GM21786 (cell line): ENCODE measurements at regions not wholly inside any gene's neighbourhood (a gene's known extent, or its start where the extent isn't known, plus 50 kb on each side); places are given as distances from the start of the nearest gene placed in this dataset.

Source experiments
- ATAC-seq: cut with Tn5 transposase; IDR thresholded peaks from one replicate; pipeline ENCODE4 v1.9.1; 2021; ENCODE audit not compliant: unreplicated experiment

DNA sequence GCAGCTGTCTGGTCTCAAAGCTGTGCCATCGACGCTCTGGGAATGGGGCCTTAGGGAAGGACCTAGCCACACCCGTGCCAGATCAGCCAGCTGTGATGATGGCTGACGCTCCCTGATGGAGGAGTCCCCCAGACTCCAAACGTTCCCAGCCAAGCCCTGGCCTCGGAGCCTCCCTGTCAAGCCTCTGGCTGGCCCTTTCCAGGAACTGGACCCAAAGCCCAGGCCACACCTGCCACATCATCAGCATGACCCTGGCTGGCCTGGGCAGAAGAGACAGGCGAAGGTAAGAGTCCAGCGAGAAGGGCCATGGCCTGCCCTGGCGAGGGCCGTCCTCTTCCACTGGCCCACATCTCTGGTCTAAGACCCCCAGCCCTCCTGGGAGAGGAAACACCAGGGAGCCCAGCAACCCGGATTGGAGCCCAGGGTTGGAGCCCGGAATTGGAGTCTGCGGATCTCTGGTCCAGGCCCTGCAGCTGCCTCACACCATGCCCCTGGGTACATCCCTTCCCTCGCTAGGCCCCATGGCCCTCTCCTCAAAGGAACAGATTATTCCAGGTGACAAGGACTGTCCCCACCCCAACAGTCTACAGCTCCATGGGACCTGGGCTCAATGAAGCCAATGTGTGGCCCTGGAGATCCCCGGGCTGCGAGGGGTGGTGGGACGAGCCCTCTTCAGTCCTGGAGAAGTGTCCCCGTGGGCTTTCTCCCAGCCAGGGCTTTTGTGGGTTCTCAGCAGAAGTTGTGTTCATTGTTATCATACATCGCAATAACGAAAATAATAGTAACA, 105.1 kb upstream of the TNRC6C start:
- no peak for ATAC-seq

DNA sequence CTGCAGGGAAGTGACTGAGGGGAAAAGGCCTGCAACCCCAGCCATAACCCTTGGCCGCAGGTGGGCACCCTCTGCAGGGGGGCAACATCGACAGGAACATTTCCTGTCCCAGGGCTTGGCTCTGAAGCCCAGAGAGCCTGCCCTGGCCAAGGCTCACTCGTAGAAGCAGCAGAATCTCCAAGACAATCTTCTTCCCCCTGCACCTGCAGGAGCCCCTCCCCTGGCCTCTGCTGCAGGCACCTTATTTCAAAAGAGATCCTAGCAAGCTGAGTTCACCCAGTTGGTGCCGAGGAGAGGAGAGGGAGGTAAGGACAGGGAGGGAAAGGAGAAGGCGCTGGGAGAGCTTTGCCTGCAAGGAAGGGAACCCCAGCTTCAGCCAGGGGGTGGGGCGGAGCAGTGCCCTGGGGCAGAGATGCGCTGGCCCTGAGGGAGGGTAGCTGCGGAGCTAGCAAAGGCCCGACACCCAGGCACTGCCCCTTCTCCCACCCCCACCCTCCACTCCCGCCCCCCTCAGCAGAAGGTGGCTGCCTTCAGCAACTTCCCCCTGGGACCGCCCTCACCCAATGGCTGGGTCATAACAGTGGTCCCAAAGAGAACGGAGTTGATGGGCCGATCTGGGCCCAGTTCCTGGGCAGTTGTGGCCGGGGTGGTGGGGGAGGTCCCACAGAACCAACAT, 104.3 kb upstream of the TNRC6C start:
- no peak for ATAC-seq

DNA sequence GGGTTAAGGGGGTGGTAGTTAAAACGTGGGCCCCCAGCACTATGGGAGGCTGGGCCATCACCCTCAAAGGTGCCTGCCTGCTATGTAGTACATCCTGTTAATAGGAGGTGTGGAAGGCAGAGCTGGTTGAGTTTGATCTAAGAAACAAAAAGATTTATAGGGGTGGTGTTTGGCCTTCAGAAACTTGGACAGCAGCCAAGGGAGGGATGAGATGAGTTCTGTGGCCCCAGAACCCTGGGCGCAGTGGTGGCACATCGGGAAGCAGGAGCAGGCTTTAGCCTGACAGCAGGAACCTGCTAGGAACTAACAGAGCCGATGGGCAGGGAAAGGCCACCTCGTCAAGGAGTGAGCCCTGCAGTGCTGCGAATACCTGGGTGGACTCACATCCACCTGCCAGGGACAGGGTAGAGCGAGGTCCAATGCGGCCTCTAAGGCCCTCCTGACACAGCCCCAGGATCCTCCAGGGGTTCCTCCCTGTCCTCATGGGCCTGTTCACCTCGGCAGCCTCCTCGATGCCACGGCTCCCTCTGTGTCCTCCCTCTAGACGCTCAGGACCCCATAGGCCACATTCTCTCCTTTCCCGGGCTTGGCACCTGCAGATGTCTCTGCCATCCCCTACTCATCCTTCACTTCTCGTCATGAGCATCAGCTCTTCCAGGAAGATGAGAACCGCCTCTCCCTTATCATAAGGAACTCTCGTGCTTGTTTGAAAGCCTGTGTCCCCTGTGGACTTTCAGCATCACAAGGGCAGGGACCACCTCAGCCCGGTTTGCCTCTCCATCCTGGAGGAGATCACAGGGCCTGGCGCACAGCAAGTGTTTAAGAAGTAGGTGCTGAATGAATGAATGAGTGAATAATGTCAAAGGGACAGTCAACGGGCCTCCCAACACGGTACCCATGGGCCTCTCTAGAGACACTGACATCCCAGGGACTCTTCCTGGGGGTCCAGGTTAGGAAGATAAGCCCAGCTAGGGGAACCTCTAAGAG, 103.5 kb upstream of the TNRC6C start:
- ATAC-seq, result no peak

DNA sequence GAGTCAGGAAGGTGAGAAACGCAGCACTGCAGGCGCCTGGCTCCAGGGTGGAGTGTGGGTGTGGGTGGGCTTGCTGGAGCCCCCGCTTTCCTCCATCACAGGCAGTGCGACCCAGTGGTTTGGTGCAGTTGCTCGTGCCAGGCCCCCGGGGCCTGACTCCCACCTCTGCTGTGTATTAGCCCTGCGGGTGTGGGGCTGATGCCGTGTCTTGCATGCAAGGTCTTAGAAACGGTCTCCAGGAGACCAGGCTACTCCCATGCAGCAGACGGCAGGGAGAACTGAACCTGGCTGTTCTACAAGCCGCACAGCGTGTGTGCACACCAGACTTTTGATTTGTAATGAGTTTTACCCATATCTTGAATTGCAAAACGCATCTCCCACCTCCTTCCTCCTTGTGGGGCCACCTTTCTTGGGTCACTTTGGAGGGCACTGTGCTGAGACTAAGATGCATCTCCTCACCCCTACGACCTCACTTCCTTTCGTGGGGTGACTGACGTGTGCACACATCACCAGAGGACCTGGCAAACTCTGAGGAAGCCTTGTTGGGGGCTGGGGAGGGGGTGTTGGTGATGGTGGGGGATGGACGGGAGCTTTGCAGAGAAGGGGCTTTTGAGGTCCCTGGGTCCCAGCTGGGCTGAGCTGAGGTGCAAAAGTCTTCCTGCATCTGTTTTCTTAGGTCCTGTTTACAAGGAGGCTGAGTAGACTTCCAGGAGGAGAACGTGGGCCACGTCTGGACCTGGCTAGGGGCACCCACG, 101.8 kb upstream of the TNRC6C start:
- ATAC-seq, result no peak

DNA sequence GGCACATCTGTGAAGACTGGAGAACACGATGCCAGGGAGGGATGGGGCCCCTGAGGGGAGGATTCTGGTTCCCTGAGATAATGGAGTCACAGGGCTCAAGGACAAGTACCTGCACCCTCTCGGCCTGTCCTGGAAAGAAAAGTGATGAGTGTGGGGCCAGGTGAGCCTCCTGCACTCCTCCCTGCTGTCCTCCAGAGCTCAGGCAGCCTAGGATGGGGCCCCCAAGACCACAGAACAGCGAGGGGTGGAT, 101.3 kb upstream of the TNRC6C start:
- no peak for ATAC-seq

DNA sequence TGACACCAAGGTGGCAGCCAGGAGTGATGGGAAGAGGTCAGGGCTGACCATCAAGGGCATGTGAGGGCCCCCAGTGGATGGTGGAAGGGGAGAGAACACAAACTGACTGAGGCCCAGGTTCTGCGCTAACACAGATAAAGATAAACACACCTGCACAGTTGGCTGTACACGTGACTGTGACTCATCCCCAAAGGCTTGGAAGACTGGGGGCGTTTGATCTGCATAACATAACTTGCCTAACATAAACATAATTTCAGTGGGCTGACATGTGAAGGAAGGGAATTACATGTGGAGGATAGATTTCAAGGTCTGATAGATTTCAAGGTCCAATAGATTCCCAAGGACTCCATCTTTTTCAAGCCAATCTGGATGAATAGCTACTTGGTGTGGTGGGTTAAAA, 100.9 kb upstream of the TNRC6C start:
- ATAC-seq, result no peak

DNA sequence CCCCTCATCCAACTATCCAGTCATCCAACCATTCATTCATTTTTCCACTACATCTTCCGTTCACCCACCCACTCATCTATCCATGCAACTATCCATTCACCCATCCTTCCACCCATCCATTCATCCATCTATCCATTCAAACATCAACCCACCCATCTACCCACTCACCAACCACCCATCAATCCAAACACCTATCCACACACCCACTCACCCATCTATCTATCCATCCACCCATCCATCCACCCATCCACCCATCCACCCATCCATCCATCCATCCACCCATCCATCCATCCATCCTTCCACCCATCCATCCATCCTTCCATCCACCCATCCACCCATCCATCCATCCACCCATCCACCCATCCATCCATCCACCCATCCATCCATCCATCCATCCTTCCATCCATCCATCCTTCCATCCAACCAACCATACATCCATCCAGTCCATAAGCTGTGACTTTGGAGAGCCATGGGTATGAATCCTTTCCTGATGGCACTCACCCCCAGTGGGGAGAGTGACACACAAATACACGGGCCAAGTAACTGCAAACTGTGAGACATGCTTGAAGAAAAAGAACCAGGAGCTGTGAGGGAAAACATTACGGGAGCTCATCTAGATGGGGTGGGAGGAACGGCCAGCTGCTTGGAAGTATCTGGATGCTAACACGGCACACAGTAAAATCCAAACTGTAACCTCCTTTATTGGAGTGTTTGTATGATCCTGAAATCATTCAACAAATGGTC, 100.0 kb upstream of the TNRC6C start:
- ATAC-seq, result no peak

DNA sequence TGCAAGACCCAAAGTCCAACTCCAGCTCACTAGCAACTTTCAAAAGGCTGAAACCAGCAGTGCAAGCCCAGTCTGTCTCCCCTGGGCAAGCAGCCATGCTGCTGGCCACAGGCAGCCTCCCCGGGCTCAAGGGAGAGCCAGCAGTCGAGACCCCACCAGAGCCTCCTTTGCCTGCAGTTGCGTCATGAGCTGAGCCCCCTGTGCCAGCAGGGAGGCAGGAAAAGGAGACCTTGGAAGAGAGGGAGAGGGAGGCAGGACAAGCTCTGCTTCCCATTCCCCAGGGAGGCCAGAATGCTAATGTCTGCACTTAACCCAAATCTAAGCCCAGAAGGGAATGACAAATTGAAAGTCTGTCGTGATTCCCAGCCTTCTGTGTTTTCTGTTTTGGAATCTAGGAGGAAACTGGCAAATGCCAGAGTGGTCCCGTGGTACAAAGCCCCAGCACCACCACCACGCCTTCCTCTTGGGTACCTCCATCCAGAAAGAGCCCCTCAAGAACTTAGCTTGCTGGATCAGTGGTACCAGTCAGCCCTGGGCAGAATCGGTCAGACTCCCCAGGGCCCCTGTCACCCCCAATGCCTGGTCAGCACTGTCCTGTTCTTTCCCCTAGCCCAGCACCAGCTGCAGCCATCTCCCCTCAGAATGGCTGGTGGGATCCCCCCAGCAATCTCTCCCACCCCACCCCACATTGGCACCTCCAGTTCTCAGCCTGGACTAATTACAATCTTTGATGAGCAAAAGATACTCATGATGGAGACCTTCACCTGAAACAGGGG, 99.3 kb upstream of the TNRC6C start:
- ATAC-seq, result no peak

DNA sequence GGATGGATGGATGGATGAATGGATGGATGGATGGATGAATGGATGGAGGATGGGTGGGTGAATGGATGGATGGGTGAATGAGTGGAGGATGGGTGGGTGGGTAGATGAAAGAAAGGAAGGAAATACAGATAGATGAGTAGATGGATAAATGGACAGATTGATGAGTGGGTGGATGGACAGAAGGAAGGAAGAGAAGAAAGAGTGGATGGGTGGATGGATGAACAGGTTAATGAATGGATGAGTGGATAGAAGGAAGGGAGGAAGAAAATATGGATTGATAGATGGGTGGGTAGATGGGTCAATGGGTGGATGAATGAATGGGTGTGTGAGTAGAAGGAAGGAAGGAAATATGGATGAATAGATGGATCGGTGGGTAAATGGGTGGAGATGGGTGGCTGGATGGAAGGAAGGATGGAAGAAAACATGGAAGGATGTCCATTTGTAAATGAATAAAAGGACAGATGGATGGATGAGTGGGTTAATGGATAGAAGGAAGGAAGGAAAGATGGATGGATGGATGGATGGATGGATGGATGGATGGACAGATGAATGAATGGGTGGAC, 97.3 kb upstream of the TNRC6C start:
- ATAC-seq, result no peak

DNA sequence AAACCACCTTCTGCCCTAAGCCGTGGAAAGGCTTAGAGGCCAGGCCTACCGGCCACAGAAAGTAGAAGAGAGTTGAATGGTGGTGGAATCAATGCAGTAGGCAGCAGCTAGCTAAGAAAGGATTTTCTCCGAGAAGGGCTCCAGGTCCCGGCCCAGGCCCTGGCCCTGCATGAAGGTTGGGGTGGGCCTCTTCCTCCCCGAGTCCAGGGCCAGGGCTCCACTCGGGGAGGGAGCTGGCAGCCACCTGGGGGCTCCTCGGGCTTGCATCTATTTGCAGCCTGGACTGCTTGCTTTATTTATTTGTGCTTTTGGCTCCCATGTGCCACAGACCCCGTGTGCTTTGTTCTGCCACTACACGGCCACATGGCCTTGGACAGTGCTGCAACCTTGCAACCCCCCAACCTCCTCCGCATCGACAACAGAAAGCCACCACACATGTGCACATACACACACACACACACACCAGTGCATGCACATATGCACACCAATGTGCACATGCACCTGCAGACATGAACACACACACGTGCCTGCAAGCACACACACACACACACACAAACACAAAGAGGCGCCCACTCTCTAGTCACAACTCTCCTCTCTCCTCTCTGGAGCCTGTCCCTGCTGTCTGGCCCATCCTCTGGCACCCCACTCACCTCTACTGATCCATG, 96.4 kb upstream of the TNRC6C start:
- ATAC-seq, result no peak

DNA sequence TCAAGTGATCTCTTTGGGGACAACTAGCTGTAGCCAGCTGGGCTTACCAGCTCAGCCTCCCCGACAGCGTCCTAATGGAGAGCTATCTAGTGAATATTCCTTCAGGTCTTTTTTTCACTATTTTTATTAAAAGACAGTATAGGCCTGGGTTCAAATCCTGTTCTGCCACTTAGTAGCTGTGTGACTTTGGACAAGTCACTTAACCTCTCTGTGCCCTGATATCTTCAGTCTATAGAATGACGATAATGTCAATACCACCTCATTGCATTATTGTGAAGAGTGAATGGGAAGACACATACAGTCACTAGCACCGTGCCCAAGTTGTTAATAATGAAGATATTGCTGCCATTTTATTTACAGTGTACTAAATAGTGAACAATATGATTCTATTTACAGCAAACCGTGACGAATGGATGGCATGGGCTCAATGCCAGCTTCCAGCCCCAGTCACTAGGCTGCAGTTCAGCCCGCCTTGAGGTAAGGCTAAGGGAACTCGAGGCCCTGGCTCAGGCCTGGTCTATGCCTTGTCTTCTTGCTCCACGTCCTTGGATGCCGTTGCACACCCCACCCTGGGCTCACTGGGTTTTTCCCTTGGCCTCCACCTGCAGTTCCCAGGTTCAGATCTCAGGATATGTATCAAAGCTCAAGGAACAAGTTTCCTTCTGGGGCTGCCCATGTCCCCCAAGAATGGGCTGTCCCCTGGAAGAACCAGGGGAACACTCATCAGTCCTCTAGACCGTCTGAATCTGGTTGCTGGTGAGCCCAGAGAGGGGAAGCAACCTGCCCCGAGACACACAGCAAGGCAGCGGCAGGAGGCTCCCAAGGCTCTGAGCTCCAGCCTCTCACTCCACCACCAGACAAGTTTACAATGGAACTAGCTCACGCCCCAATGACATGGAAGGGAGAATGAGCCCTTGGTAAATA, 95.4 kb upstream of the TNRC6C start:
- no peak for ATAC-seq

DNA sequence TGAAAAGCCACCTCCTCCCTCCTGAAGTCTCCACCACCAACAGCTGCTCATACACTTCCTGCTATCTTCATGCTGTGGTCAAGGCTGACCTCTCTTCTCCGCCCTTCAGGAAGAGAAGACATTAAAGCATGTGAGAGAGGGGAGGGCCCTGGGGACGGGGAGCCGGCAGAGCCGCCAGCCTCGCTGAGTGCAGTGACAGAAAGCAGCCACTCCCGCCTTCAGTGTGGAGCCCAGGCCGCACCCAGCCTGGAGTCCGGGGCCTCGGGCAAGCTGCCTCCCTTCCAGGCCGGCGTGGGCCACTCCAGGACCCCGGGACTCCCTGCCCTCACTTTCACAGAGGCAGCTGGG, 94.7 kb upstream of the TNRC6C start:
- no peak for ATAC-seq

DNA sequence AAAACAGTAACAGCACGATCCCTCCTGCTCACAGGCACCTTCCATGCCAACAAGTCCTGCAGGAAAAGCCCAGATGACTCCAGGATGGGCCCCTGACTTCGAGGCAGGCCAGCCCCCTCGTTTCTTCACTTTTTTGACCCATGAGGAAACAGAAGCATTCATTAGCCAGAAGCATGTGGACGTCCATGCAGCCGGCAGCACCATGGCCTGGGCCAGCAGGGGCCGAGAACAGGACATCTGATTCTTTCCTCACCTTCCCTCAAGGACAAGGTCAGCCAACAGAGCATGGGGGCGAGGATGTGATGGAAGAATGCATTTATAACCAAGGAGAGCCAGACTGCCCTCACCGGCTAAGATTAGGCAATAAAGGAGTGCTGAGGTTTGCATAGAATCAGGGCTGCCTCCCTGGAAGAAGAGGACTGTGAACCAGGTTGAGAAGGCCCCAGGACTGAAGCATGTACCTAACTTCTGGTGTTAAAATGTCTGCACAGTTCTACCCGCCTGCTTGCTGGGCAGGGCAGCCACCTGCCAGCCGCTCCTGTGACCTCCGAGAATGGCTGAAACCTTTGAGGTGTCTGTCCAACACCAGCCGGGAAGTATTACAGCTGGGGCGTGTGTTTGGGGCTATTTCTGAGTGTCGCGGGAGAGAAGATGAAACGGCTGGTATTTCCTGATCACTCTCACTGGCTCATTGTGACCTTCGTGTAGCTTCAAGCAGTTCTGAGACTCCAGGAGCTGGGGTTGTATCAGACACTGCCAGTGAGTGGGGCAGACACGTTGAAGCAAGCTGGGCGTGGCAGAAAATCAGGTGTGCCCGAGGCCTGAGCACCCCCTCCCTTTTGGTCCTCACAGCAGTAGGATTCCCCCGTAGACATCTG, 94.0 kb upstream of the TNRC6C start:
- ATAC-seq, result no peak

DNA sequence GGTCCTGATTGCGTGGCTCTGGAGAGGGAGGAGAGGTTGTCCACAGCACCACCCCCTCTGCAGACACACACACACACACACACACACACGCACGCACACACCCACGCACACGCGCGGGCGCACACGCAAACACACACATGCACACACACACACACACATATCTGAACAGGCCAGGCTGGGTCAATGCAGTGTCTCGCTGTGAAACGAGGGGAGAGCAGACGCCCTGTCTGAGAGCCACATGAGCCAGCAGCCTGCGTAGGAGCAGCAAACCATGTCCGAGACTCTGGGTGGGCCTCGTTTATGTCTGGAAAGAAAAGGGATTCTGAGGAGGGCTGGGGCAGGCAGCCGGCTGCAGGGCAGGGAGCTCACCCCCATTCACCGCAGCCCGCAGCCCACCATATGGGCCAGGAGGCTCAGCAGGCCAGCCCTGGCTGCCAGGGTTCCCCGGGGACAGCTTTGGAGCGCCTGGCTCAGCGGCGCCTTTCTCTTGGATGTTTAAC, 93.3 kb upstream of the TNRC6C start:
- no peak for ATAC-seq

DNA sequence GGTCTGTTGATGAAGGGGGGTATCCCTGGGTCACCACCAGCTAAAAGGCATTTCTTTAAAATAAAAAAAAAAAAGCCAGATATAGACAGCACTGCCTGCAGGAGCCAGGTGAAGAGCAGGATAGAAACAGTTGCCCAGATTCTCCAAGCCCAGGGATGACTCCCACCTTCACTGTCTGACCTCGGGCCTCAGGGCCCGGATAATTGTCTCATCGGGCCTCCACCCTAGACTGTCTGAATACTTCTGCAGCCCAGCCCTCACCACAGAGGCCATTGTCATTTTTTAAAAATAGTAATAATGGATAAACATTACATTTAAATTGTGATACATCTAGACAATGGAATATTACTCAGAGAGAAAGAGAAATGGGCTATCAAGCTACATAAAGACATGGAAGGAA, 92.8 kb upstream of the TNRC6C start:
- ATAC-seq, result no peak

DNA sequence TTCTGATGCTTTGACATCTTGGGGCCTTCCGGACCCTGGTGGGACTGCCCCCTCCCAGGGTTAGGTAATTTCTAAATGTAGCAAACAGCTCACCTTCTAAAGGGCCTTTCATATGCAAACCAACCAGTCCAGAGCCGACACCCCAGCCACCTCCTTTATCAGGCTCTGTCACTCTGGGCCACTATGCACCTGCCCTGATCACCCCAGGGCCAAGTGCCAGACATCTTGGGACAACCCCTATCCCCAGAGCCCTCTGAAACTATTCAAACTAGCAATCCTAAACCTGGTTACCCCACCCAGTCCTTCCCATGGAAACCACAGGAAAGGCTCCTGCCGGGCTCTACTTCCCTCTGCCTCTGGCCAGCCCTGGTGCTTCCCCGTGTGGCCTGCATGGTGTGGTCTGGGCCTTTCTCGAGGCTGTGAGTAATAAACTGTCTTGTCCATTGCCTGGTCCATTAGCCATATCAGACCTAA, 91.2 kb upstream of the TNRC6C start:
- ATAC-seq, result peak; percentile 34
